Suprapubic skin (tissue), 3 donors: ENCODE measurements at regions not wholly inside any gene's neighbourhood (a gene's known extent, or its start where the extent isn't known, plus 50 kb on each side); places are given as distances from the start of the nearest gene placed in this dataset.

Experiments
- CTCF ChIP-seq, 2 donors: fragments of 200-600 bp in 1 of 2; fragments of 450-650 bp in 1 of 2; sonication (generic) in 1 of 2; IDR thresholded peaks; one replicate each; pipeline ENCODE4 v1.5.1; 2016 to 2019; ENCODE audit warnings: antibody characterized with exemption in 2 of 2, mild to moderate bottlenecking in 1 of 2, moderate library complexity in 1 of 2
- EP300 ChIP-seq: sonication (generic); formaldehyde crosslinking; IDR thresholded peaks from one replicate; pipeline ENCODE4 v1.6.1; 2017; ENCODE audit warnings: antibody characterized with exemption
- POLR2A ChIP-seq, 2 donors: fragments of 450-650 bp; IDR thresholded peaks; one replicate each; pipeline ENCODE4 v1.6.1; 2017; ENCODE audit warnings: antibody characterized with exemption in 2 of 2, mild to moderate bottlenecking in 2 of 2, moderate library complexity in 2 of 2

GRCh38 chr3:167887096-167887495 is 151.6 kb downstream of the SERPINI1 start:
- no peak for TF ChIP-seq CTCF (IDR thresholded peaks at IDR 0.05)
- TF ChIP-seq POLR2A (IDR thresholded peaks at IDR 0.05), result no peak
- TF ChIP-seq EP300, result no peak
